Activated B cell treated with CpG ODN at 0.5 μM for 24 hours (primary cell): ENCODE measurements at regions not wholly inside any gene's neighbourhood (a gene's known extent, or its start where the extent isn't known, plus 50 kb on each side); places are given as distances from the start of the nearest gene placed in this dataset.

Source experiments
- ATAC-seq: fragments of 200-7000 bp; cut with Tn5 transposase; one replicate; pipeline ENCODE4 v1.10.0; 2021; ENCODE audit warnings: low read depth, mild to moderate bottlenecking, moderate library complexity
- CTCF ChIA-PET: fragments of 350-600 bp; sonication (Branson Sonifier 250); formaldehyde crosslinking; loops from one replicate; lab custom pipeline; 2021; ENCODE audit warnings: antibody characterized with exemption; lab: Charles Lee
- POLR2A ChIA-PET: fragments of 350-600 bp; sonication (Branson Sonifier 250); formaldehyde crosslinking; loops from one replicate; lab custom pipeline; 2021; ENCODE audit warnings: antibody characterized with exemption; lab: Charles Lee
- DNase-seq: peaks from one replicate; pipeline ENCODE4 v3.0.0; 2022
- H3K27ac Mint-ChIP-seq: one replicate; pipeline ENCODE4 v1.8.0; 2020; ENCODE audit warnings: mixed read lengths
- H3K27me3 Mint-ChIP-seq: one replicate; pipeline ENCODE4 v1.8.0; 2021; ENCODE audit warnings: mixed read lengths
- H3K36me3 Mint-ChIP-seq: one replicate; pipeline ENCODE4 v1.8.0; 2021; ENCODE audit warnings: low read depth, mixed read lengths
- H3K4me1 Mint-ChIP-seq: one replicate; pipeline ENCODE4 v1.8.0; 2021; ENCODE audit warnings: mixed read lengths
- H3K4me3 Mint-ChIP-seq: one replicate; pipeline ENCODE4 v1.8.0; 2020; ENCODE audit warnings: mild to moderate bottlenecking, mixed read lengths
- H3K9me3 Mint-ChIP-seq: one replicate; pipeline ENCODE4 v1.8.0; 2020; ENCODE audit warnings: mixed read lengths
- CTCF ChIP-seq: fragments of 200-600 bp; IDR thresholded peaks from one replicate; pipeline ENCODE4 v1.8.0; 2022; ENCODE audit warnings: antibody characterized with exemption, mild to moderate bottlenecking
- intact Hi-C: fragments of 100-400 bp; cut with micrococcal nuclease; formaldehyde crosslinking; loops from one replicate; pipeline ENCODE4 v1.15.1; 2024

DNA sequence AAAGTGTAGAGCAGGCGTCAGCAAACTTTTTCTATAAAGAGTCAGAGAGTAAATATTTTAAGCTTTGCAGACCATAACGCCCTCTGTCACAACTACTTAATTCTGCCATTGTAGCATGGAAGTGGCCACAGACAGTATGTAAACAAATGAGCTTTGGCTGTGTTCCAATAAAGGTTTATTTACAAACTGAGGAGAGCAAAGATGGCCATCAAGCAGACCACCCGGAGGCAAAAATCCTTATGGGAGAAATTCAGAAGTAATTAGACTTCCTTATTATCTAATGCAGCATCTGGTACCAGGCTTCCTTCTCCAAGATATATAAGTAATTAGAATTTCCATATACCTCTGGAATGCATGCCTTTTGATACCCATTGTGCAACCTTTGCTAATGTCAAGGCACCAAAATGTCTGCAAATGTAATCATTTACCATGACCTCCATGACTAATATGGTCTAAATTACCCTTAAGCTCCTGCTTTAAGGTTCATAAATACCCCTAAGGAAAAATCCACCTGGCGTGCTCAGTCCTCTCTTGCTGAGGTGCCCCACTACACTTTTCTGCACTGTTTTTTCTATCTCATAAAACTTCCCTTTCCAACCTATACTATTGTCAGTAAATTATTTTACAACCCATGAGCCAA, 377.8 kb downstream of the MATN1 start:
- intact Hi-C loops: no loop called here
- Mint-ChIP-seq H3K4me1 (no peaks in the 10 kb centered on the region), H3K4me3 (no peak overlapping the region), H3K27me3 (peaks cover 9% of the 10 kb centered on the region), H3K36me3 (no peaks in the 10 kb centered on the region), H3K9me3 (peaks cover 24% of the 10 kb centered on the region), H3K27ac (no peak overlapping the region)
- ChIA-PET CTCF (no interaction called here), POLR2A (no interaction called here)
- ATAC-seq (no peak), DNase-seq (no peak)
- no peak for TF ChIP-seq CTCF

DNA sequence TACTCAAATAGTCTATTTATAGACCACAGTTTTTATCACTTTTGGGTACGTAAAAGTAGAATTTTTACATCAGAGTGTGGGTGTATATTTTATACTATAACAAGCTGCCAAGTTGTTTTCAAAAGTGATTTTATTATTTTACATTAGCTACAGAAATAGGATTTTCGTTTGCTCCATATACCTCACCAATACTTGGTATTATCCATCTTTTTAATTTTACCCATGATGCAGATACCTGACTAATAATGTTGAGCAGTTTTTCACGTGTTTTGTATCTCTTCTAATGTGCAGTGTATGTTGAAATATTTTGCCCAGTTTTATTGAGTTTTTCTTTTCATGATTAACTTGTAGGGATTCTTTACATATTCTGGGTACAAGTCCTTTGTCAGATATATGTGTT, 379.8 kb downstream of the MATN1 start:
- peaks cover 17% of the 10 kb centered on the region for H3K9me3 Mint-ChIP-seq
- ChIA-PET POLR2A (no interaction called here), CTCF (no interaction called here)
- no peak for TF ChIP-seq CTCF
- no peak for DNase-seq
- H3K4me1 Mint-ChIP-seq: no peaks in the 10 kb centered on the region
- H3K27ac Mint-ChIP-seq: no peak overlapping the region
- ATAC-seq: no peak
- peaks cover 12% of the 10 kb centered on the region for H3K27me3 Mint-ChIP-seq
- H3K4me3 Mint-ChIP-seq: no peak overlapping the region
- no peaks in the 10 kb centered on the region for H3K36me3 Mint-ChIP-seq
- intact Hi-C loops: no loop called here

- Mint-ChIP-seq H3K9me3 (peaks cover 8% of the 10 kb centered on the region), H3K4me1 (no peaks in the 10 kb centered on the region), H3K27ac (no peak overlapping the region), H3K36me3 (no peaks in the 10 kb centered on the region), H3K27me3 (peaks cover 12% of the 10 kb centered on the region), H3K4me3 (no peak overlapping the region)
- POLR2A ChIA-PET: no interaction called here
- DNase-seq (no peak), ATAC-seq (no peak)
- no peak for TF ChIP-seq CTCF
- intact Hi-C loops: no loop called here
- CTCF ChIA-PET: no interaction called here
Observed at GRCh38 chr1:30342535-30343141, 380.7 kb downstream of the MATN1 start.

DNA sequence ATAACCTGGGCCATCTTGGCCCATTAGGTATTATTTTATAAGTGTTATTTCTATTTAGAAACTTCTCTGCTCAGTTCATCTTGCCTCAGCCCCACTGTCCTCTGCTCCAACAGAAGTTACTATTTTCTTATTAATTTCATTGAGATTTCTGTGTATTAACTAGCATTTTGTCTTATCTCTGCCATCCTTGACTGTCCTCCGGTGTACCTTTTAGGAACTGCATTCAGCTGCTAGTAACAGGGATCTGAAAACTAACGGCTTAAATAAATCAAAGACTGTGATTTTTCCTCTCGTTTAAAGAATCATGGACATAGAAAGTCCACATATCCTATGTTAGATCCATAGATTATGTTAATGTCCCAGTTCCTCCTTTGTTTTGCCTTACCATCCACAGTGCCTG, 382.5 kb downstream of the MATN1 start:
- H3K36me3 Mint-ChIP-seq: no peaks in the 10 kb centered on the region
- no peaks in the 10 kb centered on the region for H3K4me1 Mint-ChIP-seq
- intact Hi-C loops: no loop called here
- peaks cover 11% of the 10 kb centered on the region for H3K27me3 Mint-ChIP-seq
- H3K9me3 Mint-ChIP-seq: peaks cover 6% of the 10 kb centered on the region
- ChIA-PET POLR2A (no interaction called here), CTCF (no interaction called here)
- no peak overlapping the region for H3K27ac Mint-ChIP-seq
- TF ChIP-seq CTCF: no peak
- no peak overlapping the region for H3K4me3 Mint-ChIP-seq
- ATAC-seq (no peak), DNase-seq (no peak)

- Mint-ChIP-seq H3K4me3 (no peak overlapping the region), H3K27ac (no peak overlapping the region), H3K4me1 (no peaks in the 10 kb centered on the region), H3K36me3 (no peaks in the 10 kb centered on the region), H3K27me3 (peaks cover 10% of the 10 kb centered on the region), H3K9me3 (peaks cover 6% of the 10 kb centered on the region)
- TF ChIP-seq CTCF: no peak
- CTCF ChIA-PET: no interaction called here
- intact Hi-C loops: no loop called here
- POLR2A ChIA-PET: no interaction called here
- ATAC-seq (no peak), DNase-seq (no peak)
Observed at GRCh38 chr1:30339866-30340265, 383.5 kb downstream of the MATN1 start.
